HL-60 (cell line): ENCODE measurements at regions not wholly inside any gene's neighbourhood (a gene's known extent, or its start where the extent isn't known, plus 50 kb on each side); places are given as distances from the start of the nearest gene placed in this dataset.

Experiments
- CTCF ChIP-seq: IDR thresholded peaks from one replicate; pipeline ENCODE4 v1.5.1; 2011; ENCODE audit warnings: low read length, control low read depth, inconsistent platforms; ENCODE audit not compliant: insufficient read depth
- GABPA ChIP-seq: IDR thresholded peaks from 2 replicates; pipeline ENCODE4 v1.6.1; 2012; ENCODE audit warnings: low read depth

GRCh38 chr9:32322622-32323021 lies 61.8 kb upstream of the ACO1 start:
- TF ChIP-seq CTCF: no peak
- TF ChIP-seq GABPA: no peak
